ENCODE measurements at regions not wholly inside any gene's neighbourhood (a gene's known extent, or its start where the extent isn't known, plus 50 kb on each side); places are given as distances from the start of the nearest gene placed in this dataset.
A peak's percentile ranks its signal among the peaks of the same experiment; 100 is the strongest.

DNA sequence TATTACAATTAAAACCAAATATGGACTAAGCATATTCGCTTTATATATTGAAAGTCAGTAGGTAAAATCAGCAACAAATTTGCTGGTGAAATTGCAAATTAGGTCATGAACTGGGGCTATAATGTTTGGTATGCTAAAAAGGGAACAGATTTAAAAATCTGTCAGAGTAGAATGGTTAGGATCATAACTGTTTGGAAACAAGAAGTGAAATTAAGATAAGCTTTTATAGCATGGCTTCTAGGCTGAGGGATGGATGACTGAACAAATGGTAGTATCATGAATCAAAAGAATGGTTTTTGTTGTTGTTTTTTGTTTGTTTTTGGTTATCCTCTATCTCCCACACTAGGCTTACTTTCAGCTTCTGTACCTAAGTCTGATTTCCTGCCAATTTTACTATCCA is 1090.4 kb downstream of the PCDH9 start:
- Histone ChIP-seq H3K9me3 (replicated peaks; ENCODE audit: control insufficient read depth, insufficient read depth, low read length) (no peaks in the 10 kb centered on the region), H3K4me2 (ENCODE audit: control insufficient read depth, insufficient read depth) (no peak overlapping the region), H3K27ac (ENCODE audit: control insufficient read depth, insufficient read depth) (no peak overlapping the region), H3K36me3 (ENCODE audit: control insufficient read depth in 2 of 2, insufficient read depth in 2 of 2, low read length in 1 of 2) (no peaks in the 10 kb centered on the region), H4K20me1 (ENCODE audit: control insufficient read depth, insufficient read depth) (no peaks in the 10 kb centered on the region), H3K9ac (ENCODE audit: control insufficient read depth, insufficient read depth, low read length) (no peak overlapping the region), H3K79me2 (ENCODE audit: control insufficient read depth, insufficient read depth, low read length) (no peaks in the 10 kb centered on the region), H3K4me3 (no peak overlapping the region), H3K4me1 (ENCODE audit: control insufficient read depth, insufficient read depth, low read length) (peaks cover 3% of the 10 kb centered on the region; the same call in 1 of the 2 replicates), H2AFZ (ENCODE audit: control insufficient read depth, low read depth, low read length) (no peak overlapping the region), H3K27me3 (replicated peaks in 1 of 2; ENCODE audit: control insufficient read depth in 2 of 2, insufficient read depth in 2 of 2, low read length in 1 of 2) (no peaks in the 10 kb centered on the region)
- ATAC-seq = peak; percentile 50
- TF ChIP-seq EP300 (IDR thresholded peaks at IDR 0.05; ENCODE audit: borderline replicate concordance in 1 of 2, control insufficient read depth in 1 of 2, low read depth in 2 of 2, low read length in 2 of 2) (no peak; a peak in 1 of 4 replicates), SPI1 (IDR thresholded peaks at IDR 0.05; ENCODE audit: borderline replicate concordance, insufficient read depth, low read depth, low read length) (peak; percentile 42; the same call in 1 of the 2 replicates), IKZF2 (IDR thresholded peaks at IDR 0.05) (peak in 1 of 2 experiments; percentile 23; a peak in 1 of 4 replicates)
- BruUV-seq (replicated peaks) = no TSS peak
- intact Hi-C loops (cut with micrococcal nuclease; ENCODE audit: unreplicated experiment) (no loop called here), in situ Hi-C loops (cut with MboI) (no loop called here)
- ChIA-PET RAD21 (ENCODE audit: unreplicated experiment) (interaction anchor here (1.1 to 1.5 kb wide), 4 partner anchors 11 to 20 kb away, joined by 3 to 8 read pairs (median 4); no protein-coding TSS in a partner anchor), CTCF (interaction anchor here (1.8 kb wide), 1 partner anchor 20 kb away, joined by 7 read pairs; no protein-coding TSS in a partner anchor), SMC1A (ENCODE audit: uncharacterized antibody, unreplicated experiment) (interaction anchor here (0.9 to 4.7 kb wide), 8 partner anchors 11 to 42 kb away, joined by 3 to 31 read pairs (median 4); no protein-coding TSS in a partner anchor), POLR2A (no interaction called here)
- WGBS (ENCODE audit: insufficient coverage, insufficient replicate concordance, low lambda C conversion rate, missing lambda C conversion rate) = 0% methylated on average over 1 of the region's 1 CpG
- FAIRE-seq = no peak
- DNase-seq (ENCODE audit: low read depth, low spot score) = no peak

DNA sequence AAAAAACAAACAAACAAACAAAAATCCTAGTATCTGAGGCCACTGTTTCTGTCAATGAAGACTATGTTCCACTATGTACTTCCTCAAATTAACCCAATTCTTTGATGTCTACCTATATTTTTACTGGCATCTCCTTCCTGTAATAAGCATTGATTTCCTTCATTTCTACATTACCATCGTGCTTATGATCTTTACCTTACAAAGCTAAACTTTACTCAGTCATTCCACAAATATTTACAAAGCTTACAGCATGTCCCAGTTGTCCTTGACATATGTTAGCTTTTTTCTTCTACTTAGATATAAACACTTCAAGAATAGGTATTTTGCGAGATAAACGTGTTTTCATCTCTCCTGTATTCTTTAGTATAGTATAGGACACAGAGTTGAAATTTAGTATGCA is 1090.9 kb downstream of the PCDH9 start:
- RAD21 ChIA-PET (ENCODE audit: unreplicated experiment) = interaction anchor here (0.8 to 1.4 kb wide), 3 partner anchors 10 to 16 kb away, joined by 3 to 8 read pairs (median 3); no protein-coding TSS in a partner anchor
- POLR2A ChIA-PET = interaction anchor here (1.4 kb wide), 1 partner anchor 20 kb away, joined by 4 read pairs; no protein-coding TSS in a partner anchor
- Histone ChIP-seq H2AFZ (ENCODE audit: control insufficient read depth, low read depth, low read length) (no peak overlapping the region), H3K4me3 (no peak overlapping the region), H3K9me3 (replicated peaks; ENCODE audit: control insufficient read depth, insufficient read depth, low read length) (no peaks in the 10 kb centered on the region), H3K4me2 (ENCODE audit: control insufficient read depth, insufficient read depth) (no peak overlapping the region), H3K9ac (ENCODE audit: control insufficient read depth, insufficient read depth, low read length) (no peak overlapping the region), H3K79me2 (ENCODE audit: control insufficient read depth, insufficient read depth, low read length) (no peaks in the 10 kb centered on the region), H3K27ac (ENCODE audit: control insufficient read depth, insufficient read depth) (no peak overlapping the region), H4K20me1 (ENCODE audit: control insufficient read depth, insufficient read depth) (no peaks in the 10 kb centered on the region), H3K36me3 (ENCODE audit: control insufficient read depth in 2 of 2, insufficient read depth in 2 of 2, low read length in 1 of 2) (no peaks in the 10 kb centered on the region), H3K27me3 (replicated peaks in 1 of 2; ENCODE audit: control insufficient read depth in 2 of 2, insufficient read depth in 2 of 2, low read length in 1 of 2) (no peaks in the 10 kb centered on the region), H3K4me1 (ENCODE audit: control insufficient read depth, insufficient read depth, low read length) (peaks cover 3% of the 10 kb centered on the region; the same call in 1 of the 2 replicates)
- SMC1A ChIA-PET (ENCODE audit: uncharacterized antibody, unreplicated experiment) = interaction anchor here (0.9 to 4.7 kb wide), 7 partner anchors 11 to 81 kb away, joined by 3 to 31 read pairs (median 6); no protein-coding TSS in a partner anchor
- CTCF ChIA-PET = interaction anchor here (1.0 to 1.8 kb wide), 2 partner anchors 21 to 25 kb away, joined by 3 to 7 read pairs; no protein-coding TSS in a partner anchor
- intact Hi-C loops (cut with micrococcal nuclease; ENCODE audit: unreplicated experiment) = no loop called here
- DNase-seq (ENCODE audit: low read depth, low spot score) = no peak
- no TSS peak for BruUV-seq (replicated peaks)
- FAIRE-seq = no peak
- 25% methylated on average over 3 of the region's 3 CpGs for WGBS (ENCODE audit: insufficient coverage, insufficient replicate concordance, low lambda C conversion rate, missing lambda C conversion rate)
- in situ Hi-C loops (cut with MboI) = no loop called here
- ATAC-seq = no peak
- TF ChIP-seq KLF5 (IDR thresholded peaks at IDR 0.05; ENCODE audit: partially characterized antibody) = no peak
- TF ChIP-seq, protein P1, sequence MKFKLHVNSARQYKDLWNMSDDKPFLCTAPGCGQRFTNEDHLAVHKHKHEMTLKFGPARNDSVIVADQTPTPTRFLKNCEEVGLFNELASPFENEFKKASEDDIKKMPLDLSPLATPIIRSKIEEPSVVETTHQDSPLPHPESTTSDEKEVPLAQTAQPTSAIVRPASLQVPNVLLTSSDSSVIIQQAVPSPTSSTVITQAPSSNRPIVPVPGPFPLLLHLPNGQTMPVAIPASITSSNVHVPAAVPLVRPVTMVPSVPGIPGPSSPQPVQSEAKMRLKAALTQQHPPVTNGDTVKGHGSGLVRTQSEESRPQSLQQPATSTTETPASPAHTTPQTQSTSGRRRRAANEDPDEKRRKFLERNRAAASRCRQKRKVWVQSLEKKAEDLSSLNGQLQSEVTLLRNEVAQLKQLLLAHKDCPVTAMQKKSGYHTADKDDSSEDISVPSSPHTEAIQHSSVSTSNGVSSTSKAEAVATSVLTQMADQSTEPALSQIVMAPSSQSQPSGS (IDR thresholded peaks at IDR 0.05; ENCODE audit: low read length) = no peak
- TF ChIP-seq, protein P2, sequence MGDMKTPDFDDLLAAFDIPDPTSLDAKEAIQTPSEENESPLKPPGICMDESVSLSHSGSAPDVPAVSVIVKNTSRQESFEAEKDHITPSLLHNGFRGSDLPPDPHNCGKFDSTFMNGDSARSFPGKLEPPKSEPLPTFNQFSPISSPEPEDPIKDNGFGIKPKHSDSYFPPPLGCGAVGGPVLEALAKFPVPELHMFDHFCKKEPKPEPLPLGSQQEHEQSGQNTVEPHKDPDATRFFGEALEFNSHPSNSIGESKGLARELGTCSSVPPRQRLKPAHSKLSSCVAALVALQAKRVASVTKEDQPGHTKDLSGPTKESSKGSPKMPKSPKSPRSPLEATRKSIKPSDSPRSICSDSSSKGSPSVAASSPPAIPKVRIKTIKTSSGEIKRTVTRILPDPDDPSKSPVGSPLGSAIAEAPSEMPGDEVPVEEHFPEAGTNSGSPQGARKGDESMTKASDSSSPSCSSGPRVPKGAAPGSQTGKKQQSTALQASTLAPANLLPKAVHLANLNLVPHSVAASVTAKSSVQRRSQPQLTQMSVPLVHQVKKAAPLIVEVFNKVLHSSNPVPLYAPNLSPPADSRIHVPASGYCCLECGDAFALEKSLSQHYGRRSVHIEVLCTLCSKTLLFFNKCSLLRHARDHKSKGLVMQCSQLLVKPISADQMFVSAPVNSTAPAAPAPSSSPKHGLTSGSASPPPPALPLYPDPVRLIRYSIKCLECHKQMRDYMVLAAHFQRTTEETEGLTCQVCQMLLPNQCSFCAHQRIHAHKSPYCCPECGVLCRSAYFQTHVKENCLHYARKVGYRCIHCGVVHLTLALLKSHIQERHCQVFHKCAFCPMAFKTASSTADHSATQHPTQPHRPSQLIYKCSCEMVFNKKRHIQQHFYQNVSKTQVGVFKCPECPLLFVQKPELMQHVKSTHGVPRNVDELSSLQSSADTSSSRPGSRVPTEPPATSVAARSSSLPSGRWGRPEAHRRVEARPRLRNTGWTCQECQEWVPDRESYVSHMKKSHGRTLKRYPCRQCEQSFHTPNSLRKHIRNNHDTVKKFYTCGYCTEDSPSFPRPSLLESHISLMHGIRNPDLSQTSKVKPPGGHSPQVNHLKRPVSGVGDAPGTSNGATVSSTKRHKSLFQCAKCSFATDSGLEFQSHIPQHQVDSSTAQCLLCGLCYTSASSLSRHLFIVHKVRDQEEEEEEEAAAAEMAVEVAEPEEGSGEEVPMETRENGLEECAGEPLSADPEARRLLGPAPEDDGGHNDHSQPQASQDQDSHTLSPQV (IDR thresholded peaks at IDR 0.05) = no peak
- TF ChIP-seq, protein P3, sequence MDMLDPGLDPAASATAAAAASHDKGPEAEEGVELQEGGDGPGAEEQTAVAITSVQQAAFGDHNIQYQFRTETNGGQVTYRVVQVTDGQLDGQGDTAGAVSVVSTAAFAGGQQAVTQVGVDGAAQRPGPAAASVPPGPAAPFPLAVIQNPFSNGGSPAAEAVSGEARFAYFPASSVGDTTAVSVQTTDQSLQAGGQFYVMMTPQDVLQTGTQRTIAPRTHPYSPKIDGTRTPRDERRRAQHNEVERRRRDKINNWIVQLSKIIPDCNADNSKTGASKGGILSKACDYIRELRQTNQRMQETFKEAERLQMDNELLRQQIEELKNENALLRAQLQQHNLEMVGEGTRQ (IDR thresholded peaks at IDR 0.05; ENCODE audit: borderline replicate concordance, low read depth, low read length) = no peak
- no peak for TF ChIP-seq POLR2AphosphoS5 (IDR thresholded peaks at IDR 0.05; ENCODE audit: low read length)
- no peak for TF ChIP-seq KDM1A (IDR thresholded peaks at IDR 0.05; ENCODE audit: borderline replicate concordance)
- TF ChIP-seq GABPA (IDR thresholded peaks at IDR 0.05; ENCODE audit: low read depth) = no peak
